ENCODE measurements at regions not wholly inside any gene's neighbourhood (a gene's known extent, or its start where the extent isn't known, plus 50 kb on each side); places are given as distances from the start of the nearest gene placed in this dataset.

DNA sequence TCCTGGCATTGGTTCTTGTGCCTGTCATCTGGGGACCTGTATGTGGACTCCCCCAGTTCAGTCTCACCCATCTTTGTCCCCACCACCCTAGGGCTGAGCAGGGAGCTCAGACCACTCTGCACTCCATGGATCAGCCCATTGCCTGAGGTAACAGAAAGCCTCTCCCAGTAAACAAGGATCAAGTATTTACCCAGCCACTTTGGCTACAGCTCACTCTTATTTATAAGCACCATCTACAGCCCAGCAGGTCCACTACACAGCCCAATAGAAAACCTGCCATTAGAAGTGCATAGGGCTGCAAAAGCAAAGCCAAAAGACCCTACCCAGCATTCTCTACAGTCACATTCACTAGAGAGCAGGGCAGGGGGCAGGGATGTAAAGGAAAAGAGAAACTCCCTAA lies 335.0 kb upstream of the SYNCRIP start:
- TF ChIP-seq, protein P1, sequence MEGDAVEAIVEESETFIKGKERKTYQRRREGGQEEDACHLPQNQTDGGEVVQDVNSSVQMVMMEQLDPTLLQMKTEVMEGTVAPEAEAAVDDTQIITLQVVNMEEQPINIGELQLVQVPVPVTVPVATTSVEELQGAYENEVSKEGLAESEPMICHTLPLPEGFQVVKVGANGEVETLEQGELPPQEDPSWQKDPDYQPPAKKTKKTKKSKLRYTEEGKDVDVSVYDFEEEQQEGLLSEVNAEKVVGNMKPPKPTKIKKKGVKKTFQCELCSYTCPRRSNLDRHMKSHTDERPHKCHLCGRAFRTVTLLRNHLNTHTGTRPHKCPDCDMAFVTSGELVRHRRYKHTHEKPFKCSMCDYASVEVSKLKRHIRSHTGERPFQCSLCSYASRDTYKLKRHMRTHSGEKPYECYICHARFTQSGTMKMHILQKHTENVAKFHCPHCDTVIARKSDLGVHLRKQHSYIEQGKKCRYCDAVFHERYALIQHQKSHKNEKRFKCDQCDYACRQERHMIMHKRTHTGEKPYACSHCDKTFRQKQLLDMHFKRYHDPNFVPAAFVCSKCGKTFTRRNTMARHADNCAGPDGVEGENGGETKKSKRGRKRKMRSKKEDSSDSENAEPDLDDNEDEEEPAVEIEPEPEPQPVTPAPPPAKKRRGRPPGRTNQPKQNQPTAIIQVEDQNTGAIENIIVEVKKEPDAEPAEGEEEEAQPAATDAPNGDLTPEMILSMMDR (IDR thresholded peaks at IDR 0.05; ENCODE audit: low read depth, low read length): no peak

DNA sequence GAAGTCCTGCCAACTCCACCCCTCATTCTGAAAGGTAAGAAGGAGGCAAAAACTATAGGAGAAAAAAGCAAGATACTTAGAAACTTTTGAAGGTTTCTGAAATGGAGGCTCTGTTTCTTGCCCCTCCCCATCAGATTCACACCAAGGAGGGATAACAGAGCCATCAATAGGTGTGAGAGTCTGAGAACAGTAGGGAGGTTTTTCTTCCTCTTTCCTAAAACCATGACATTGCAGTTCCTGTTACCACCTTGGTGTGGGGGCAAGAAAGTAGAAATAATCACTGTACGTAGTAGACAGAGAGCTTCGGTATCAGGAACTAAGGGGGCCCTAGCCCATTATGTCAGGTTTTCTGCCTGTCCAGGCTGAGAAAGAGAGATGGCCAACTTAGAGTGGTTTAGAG lies 333.3 kb upstream of the SYNCRIP start:
- in situ Hi-C loops (cut with HindIII; ENCODE audit: low sequenced_read_pairs): no loop called here

More for the DNA sequence above, 335.0 kb upstream of the SYNCRIP start:
- DNase-seq (ENCODE audit: low read depth, low spot score): no peak
- in situ Hi-C loops (cut with HindIII; ENCODE audit: low sequenced_read_pairs): no loop called here
- no peak overlapping the region for H3K4me3 ChIP-seq (ENCODE audit: low read depth, low read length)

DNA sequence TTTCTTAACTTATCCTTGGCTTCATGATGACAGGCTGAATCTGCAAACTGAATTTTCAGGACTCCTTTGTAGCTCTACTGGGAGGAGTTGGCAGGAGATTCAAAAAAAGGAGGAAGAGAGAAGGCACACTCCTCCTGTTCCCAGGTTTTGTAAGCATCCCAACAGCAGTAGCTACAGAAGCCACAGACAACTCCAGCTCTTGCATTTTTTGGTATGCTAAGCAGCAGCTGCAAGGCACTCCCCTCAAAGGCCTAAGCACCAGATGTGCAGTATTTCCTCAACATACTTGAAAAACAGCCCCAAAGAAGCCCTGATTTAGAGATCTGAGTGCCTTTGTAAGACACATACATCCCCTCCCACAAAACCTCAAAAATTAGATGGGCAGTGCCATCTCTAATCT lies 328.6 kb upstream of the SYNCRIP start:
- in situ Hi-C loops (cut with HindIII; ENCODE audit: low sequenced_read_pairs): no loop called here
- DNase-seq (ENCODE audit: low read depth, low spot score): no peak
- TF ChIP-seq, protein P1 (IDR thresholded peaks at IDR 0.05; ENCODE audit: low read depth, low read length): no peak

More for the DNA sequence above, 333.3 kb upstream of the SYNCRIP start:
- no peak overlapping the region for H3K4me3 ChIP-seq (ENCODE audit: low read depth, low read length)
- DNase-seq (ENCODE audit: low read depth, low spot score): no peak
- TF ChIP-seq, protein P1 (IDR thresholded peaks at IDR 0.05; ENCODE audit: low read depth, low read length): no peak

DNA sequence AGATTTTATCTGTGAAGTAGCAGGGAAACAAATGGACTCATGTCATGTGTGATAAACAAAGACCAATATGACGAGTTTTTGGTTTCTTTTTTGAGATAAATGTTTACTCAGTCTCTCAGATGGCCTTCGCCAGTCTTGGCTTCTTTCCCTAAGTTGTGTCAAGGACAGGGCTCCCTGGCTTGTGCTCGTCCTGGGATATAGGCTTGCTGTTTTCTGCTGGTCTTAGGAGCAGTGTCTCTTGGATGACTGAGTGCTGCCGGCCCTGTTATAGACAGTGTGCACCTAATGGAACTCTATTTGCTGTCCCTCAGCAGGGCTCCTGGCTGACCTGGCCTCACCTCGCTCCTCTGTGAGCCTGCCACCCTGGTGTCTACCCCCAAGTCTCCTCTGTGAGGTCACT lies 324.1 kb upstream of the SYNCRIP start:
- TF ChIP-seq, protein P1 (IDR thresholded peaks at IDR 0.05; ENCODE audit: low read depth, low read length): no peak
- in situ Hi-C loops (cut with HindIII; ENCODE audit: low sequenced_read_pairs): no loop called here
- no peak overlapping the region for H3K4me3 ChIP-seq (ENCODE audit: low read depth, low read length)
- no peak for DNase-seq (ENCODE audit: low read depth, low spot score)

More for the DNA sequence above, 328.6 kb upstream of the SYNCRIP start:
- no peak overlapping the region for H3K4me3 ChIP-seq (ENCODE audit: low read depth, low read length)

DNA sequence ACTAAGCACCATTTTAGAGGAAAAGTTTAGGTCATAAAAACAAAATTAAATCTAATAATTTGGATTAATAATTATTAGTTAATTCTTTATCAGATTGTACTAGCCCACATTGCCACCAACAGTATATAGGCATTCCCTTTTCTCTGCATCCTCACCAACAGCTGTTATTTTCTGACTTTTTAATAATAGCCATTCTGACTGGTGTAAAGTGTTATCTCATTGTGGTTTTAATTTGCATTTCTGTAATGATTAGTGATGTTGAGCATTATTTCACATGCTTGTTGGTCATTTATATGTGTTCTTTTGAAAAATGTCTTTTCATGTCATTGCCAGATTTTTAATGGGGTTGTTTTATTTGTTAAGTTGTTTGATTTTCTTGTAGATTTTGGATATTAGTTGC lies 319.1 kb upstream of the SYNCRIP start:
- no peak overlapping the region for H3K4me3 ChIP-seq (ENCODE audit: low read depth, low read length)
- TF ChIP-seq, protein P1 (IDR thresholded peaks at IDR 0.05; ENCODE audit: low read depth, low read length): no peak
- in situ Hi-C loops (cut with HindIII; ENCODE audit: low sequenced_read_pairs): no loop called here
- no peak for DNase-seq (ENCODE audit: low read depth, low spot score)

DNA sequence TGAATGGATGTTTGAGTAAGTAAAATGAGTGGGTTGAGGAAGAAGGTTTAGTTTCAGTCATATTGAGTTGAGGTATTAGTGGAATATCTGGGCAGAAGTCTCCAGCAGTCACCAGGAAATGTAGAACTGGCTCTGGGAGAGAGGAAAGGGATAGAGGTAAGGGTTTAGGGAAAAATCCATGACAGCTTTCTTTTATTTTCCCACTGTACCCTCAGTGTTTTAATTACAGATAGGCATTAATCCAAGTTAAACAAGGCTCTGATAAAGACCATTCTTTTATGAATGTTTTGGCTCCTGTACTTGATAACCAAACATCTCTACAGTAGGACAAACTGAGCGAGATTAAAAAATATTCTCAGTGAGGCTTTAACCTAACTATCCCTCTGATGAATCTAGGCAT lies 318.4 kb upstream of the SYNCRIP start:
- in situ Hi-C loops (cut with HindIII; ENCODE audit: low sequenced_read_pairs): no loop called here
- no peak overlapping the region for H3K4me3 ChIP-seq (ENCODE audit: low read depth, low read length)
- TF ChIP-seq, protein P1 (IDR thresholded peaks at IDR 0.05; ENCODE audit: low read depth, low read length): no peak
- DNase-seq (ENCODE audit: low read depth, low spot score): no peak

DNA sequence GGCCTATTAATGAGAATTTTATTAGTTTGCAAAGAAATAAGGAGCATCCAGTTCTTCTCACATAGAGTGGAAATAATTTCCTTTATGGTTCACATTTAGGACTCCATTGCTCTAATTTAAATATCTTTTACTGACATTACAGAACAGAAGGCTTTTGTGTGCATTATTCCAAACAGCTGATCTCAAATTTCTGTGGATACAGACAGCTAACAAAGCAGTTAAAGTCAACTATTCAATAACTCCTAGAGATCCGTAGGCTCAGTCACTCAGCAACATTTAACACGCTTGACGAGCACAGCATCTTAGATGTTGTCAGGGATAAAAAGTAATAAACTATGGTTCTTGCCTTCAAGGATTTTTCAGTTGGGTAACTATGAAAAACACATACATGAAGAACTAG lies 305.8 kb upstream of the SYNCRIP start:
- H3K4me3 ChIP-seq (ENCODE audit: low read depth, low read length): no peak overlapping the region
- DNase-seq (ENCODE audit: low read depth, low spot score): no peak
- TF ChIP-seq, protein P1 (IDR thresholded peaks at IDR 0.05; ENCODE audit: low read depth, low read length): no peak
- in situ Hi-C loops (cut with HindIII; ENCODE audit: low sequenced_read_pairs): no loop called here
